NCI-H510A treated with DMSO at 0.1 percent for 48 hours (cell line): ENCODE measurements at regions not wholly inside any gene's neighbourhood (a gene's known extent, or its start where the extent isn't known, plus 50 kb on each side); places are given as distances from the start of the nearest gene placed in this dataset.

Experiments used
- DNase-seq: peaks from one replicate; lab custom pipeline; 2025; lab: John Stamatoyannopoulos, UW

DNA sequence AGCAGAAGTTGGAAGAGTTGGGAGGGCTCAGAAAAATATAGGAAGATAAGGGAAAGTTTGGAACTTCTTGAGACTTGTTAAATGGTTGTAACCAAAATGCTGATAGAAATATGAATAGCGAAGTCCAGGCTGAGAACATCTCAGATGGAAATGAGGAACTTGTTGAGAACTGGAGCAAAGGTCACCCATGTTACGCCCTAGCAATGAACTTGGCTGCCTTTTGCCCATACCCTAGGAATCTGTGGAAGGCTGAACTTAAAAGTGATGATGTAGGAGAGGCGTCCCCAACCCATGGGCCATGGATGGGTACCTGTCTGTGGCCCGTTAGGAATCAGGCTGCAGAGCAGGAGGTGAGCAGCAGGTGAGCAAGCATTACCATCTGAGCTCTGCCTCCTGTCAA, 347.8 kb downstream of the ARL4A start:
- no peak for DNase-seq

GRCh38 chr7:13036256-13036780, 348.9 kb downstream of the ARL4A start:
- no peak for DNase-seq

DNA sequence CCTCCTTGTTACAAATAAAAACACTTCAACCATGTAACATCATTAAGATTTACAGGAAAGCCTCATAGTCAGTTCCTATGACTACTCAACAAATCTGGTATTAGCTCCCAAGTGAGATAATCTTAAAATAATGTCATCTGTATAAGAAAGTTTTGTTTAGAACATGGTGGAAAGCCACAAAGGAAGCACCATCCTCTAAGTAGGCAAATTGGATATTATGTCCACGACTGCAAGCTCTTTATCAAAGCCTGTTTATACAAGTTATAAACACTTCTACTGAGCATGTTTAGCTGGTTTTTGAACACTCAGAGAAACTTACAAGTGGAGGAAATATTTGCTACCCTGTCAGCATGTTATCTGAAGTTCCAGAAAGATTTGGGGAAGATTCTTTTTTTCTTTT, 349.8 kb downstream of the ARL4A start:
- DNase-seq, result no peak

DNA sequence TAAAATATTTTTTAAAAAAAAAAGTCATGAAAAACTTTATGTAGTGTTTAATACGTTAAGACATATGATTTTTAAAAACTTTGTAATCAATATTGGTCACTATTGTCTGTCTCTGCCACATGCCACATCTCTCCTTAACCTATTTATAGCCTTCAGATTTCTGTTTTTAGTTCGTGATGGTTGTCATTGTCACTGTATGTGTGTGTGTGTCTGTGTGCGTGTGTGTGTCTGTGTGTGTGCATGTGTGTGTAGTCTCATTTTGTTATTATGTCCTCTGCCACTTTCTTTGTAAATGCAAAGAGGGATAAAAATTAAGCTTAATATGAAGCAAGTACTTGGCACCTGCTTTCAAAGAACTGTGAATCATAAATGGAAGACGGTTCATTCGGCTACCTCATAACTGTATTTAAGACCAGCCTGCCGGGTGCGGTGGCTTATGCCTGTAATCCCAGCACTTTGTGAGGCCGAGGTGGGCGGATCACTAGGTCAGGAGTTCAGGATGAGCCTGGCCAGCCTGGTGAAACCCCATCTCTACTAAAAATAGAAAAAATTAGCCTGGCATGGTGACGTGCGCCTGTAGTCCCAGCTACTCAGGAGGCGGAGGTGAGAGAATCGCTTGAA, 354.0 kb downstream of the ARL4A start:
- DNase-seq, result no peak

DNA sequence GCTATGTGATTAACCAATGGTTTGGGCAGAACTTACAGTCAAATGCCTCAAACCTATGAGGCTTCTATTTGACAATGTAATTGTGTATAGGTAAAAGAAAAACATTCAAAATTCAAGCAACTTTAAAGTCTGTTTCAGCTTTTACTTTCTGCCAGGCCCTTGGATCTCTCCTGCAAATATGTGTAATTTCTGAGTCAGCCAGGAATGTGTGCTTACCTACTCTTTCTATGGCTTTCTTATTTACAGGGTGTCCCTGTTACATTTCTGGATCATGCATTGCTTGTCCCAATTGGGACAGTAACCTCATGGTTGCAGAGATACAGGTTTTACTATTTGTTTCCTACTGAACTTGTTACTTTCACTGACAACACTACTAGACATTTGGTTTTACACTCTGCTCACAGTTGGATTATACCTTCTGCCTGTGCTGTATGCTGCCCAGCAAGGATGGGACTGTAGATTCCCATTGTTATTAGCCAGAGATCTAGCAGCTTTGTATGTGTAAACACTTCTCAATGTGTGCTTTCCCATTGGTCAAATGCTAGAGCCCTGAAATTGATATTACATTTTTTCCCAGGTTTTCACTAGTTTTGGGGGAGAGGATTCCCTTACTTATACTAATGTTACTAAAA, 355.3 kb downstream of the ARL4A start:
- no peak for DNase-seq

GRCh38 chr7:13044309-13044708, 356.9 kb downstream of the ARL4A start:
- DNase-seq, result no peak

GRCh38 chr7:13047061-13047460, 359.6 kb downstream of the ARL4A start:
- DNase-seq, result no peak

- no peak for DNase-seq
Observed at GRCh38 chr7:13049946-13050345, 362.5 kb downstream of the ARL4A start.

DNA sequence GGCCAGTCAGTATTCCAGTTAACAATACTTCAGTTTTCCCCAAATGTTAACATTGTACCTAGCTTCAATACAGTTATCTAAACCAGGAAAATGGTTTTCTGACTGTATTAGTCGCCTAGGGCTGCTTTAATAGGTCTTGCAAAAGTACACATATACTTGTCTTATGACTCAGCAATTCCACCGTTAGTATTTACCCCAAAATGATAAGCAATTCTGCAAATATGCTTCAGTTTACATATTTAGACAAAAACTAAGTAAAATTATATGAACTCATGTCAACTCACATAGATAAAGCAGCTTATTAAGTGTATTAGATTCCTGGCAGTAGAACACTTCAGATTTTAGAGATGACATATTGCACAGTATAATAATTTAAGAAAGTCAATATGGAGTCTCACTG, 363.3 kb downstream of the ARL4A start:
- DNase-seq, result no peak

GRCh38 chr7:13055732-13056368, 368.4 kb downstream of the ARL4A start:
- no peak for DNase-seq

DNA sequence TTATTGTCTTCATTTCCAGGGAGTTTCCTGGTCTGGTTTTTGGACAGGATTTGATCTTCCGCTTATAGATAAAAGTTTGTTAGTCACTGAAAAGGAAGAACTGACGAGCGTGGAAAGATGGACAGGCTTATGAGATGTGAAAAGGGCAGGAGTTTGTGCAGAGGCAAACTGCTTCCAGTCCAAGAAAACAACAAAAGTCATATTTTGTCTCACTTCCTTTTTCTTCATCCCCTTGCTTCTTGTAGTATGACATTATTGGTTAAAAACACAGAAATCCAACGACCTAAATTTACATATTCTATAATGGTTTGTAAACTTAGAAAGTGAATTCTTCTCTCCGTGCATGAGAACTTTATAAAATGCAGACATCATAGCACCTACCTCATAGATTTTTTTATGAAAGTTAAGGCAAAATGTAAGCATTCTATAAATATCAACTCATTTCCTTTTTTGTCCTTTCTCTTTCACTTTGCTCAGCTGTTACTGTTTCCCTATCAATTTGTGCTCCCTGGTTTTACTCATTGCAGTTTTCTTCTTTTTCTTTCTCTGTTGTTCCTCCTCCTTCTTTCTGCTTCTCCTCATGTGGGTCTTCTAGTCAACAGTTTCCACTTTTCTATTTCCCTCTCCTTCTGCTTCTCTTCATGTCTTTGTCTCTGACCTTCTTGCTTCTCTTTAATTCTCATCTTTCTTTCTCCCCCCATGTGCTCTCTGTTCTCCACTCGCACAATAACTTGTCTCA, 370.2 kb downstream of the ARL4A start:
- DNase-seq, result no peak

GRCh38 chr7:13060173-13060572, 372.7 kb downstream of the ARL4A start:
- no peak for DNase-seq

GRCh38 chr7:13061115-13061514, 373.7 kb downstream of the ARL4A start:
- no peak for DNase-seq

GRCh38 chr7:13062631-13063030, 375.2 kb downstream of the ARL4A start:
- DNase-seq, result no peak

- no peak for DNase-seq
Observed at GRCh38 chr7:13067036-13067435, 379.6 kb downstream of the ARL4A start.

DNA sequence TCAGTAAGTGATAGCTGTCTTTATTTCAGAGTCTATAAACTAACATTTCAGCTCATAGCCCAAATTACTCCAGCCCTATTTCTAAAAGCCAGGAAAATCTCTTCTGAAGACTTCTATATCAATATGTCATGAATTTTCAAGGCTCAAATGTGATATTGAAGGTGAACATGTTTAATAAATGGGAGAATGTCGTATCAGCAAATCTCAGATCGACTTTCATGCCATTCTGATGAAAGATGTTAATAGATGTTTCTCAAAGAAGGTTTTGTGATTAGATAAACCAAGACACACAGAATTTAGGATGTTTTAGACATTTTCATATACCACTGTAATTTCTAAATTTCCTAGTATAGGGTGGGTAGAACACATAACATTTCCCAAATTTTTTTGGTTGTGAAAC, 380.6 kb downstream of the ARL4A start:
- no peak for DNase-seq

DNA sequence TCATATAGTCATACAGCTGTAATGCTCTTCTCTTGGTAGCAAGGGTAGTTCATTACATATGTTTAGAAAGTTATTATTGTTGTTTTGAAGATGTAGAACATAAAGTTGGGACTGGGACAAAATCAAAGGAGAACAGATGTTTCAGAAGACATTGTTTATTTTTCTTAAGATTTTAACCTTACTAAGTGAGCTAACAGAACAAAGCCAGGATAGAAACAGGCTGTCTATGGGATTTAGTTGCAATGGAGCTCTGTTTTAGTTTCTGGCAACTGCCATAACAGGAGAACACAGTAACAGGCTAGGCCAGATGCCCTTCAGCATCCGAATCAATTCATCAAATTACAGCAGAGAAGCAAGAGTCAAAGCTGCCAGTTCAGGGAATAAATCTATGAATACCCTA, 382.4 kb downstream of the ARL4A start:
- DNase-seq, result no peak

GRCh38 chr7:13072014-13072413, 384.6 kb downstream of the ARL4A start:
- no peak for DNase-seq

DNA sequence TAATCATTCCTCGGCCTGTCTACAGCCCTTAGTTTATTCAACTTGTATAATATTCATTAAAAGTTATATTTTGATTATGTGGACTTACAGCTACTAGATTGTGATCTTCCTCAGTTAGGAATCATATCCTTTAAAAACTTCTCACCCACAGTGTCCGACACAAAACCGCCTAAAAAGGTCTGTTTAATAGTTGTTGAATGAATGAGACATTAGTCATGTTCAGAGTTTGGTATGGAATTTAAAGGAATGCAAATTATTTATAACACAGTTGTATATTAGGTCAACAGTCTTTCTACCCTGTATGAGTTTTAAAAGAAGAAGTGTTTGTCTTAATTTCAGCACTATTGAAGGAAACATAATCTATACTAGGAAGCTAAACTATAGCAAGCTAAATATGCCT, 390.0 kb downstream of the ARL4A start:
- DNase-seq, result no peak

GRCh38 chr7:13078105-13078504, 390.7 kb downstream of the ARL4A start:
- no peak for DNase-seq

- DNase-seq, result no peak
Observed at GRCh38 chr7:13090959-13091358, 403.5 kb downstream of the ARL4A start.

- DNase-seq, result no peak
Observed at GRCh38 chr7:13091974-13092707, 404.7 kb downstream of the ARL4A start.
